BLaER1 (cell line): ENCODE measurements at regions not wholly inside any gene's neighbourhood (a gene's known extent, or its start where the extent isn't known, plus 50 kb on each side); places are given as distances from the start of the nearest gene placed in this dataset.
"Not testable (repeated sequence)": the region's sequence is repeated elsewhere in the genome, so short reads cannot be mapped to it uniquely, and the experiment has no call there.

Experiments
- H3K27ac ChIP-seq: shearing (Covaris generic); formaldehyde crosslinking; 2 replicates; pipeline ENCODE4 v1.8.1; 2022
- H3K27me3 ChIP-seq: shearing (Covaris generic); formaldehyde crosslinking; 2 replicates; pipeline ENCODE4 v1.8.1; 2022
- H3K36me3 ChIP-seq: shearing (Covaris generic); formaldehyde crosslinking; 2 replicates; pipeline ENCODE4 v1.8.1; 2022
- H3K4me1 ChIP-seq: shearing (Covaris generic); formaldehyde crosslinking; 2 replicates; pipeline ENCODE4 v1.8.1; 2022
- H3K4me2 ChIP-seq: shearing (Covaris generic); formaldehyde crosslinking; 2 replicates; pipeline ENCODE4 v1.8.1; 2022
- H3K4me3 ChIP-seq: shearing (Covaris generic); formaldehyde crosslinking; 2 replicates; pipeline ENCODE4 v1.8.1; 2022
- H3K9ac ChIP-seq: shearing (Covaris generic); formaldehyde crosslinking; 2 replicates; pipeline ENCODE4 v1.8.1; 2022
- H3K9me3 ChIP-seq: shearing (Covaris generic); formaldehyde crosslinking; 2 replicates; pipeline ENCODE4 v1.8.1; 2022
- H4K20me1 ChIP-seq: shearing (Covaris generic); formaldehyde crosslinking; 2 replicates; pipeline ENCODE4 v1.8.1; 2022
- Cebpa-rat ChIP-seq: shearing (Covaris generic); IDR thresholded peaks from 2 replicates; pipeline ENCODE4 v1.8.1; 2022

DNA sequence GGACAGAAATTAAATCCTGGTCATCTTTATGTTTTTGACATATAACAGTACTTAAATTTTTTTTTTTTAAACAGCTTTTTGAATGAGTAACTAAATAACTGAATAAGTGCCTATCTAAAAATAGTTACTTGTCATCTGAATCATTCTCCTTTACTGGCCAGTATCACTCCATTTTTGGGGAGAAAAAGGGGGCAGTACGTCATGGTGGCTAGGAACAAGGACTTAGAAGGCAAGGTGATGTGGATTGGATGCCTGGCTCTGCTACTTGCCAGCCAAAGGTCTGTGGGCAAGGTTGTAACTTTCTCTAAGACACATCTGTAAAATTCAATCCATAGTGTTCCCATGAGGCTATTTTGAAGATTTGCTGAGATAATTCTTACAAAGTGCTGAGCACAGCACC lies 220.4 kb upstream of the DEPDC1 start:
- no peaks in the 10 kb centered on the region for H3K36me3 ChIP-seq
- no peak overlapping the region for H3K9ac ChIP-seq
- H3K4me3 ChIP-seq: no peak overlapping the region
- H3K9me3 ChIP-seq: no peaks in the 10 kb centered on the region
- H3K27ac ChIP-seq: no peak overlapping the region
- H3K27me3 ChIP-seq: no peaks in the 10 kb centered on the region
- H3K4me2 ChIP-seq: no peak overlapping the region
- no peak for TF ChIP-seq Cebpa-rat
- H4K20me1 ChIP-seq: no peaks in the 10 kb centered on the region
- no peaks in the 10 kb centered on the region for H3K4me1 ChIP-seq

DNA sequence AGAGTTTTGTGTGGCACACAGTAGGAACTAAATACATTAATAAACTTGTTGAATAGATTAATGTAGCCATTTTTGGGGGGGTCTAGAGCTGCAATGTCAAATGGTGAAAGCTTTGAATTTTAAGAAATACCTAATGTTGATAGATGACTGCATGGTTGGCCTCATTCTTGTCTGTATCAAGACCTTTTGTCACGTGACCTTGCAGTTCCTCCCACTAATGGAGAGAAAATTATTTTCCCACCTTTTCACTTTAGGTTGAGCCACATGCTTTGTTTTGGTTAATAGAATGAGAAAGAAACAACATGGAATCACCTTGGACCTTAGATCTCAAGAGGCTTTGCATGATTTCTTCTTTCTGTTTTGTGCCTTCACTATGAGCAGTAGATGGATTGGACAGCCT lies 223.6 kb upstream of the DEPDC1 start:
- Histone ChIP-seq H4K20me1 (no peaks in the 10 kb centered on the region), H3K36me3 (no peaks in the 10 kb centered on the region), H3K27me3 (no peaks in the 10 kb centered on the region), H3K4me1 (no peaks in the 10 kb centered on the region), H3K4me2 (no peak overlapping the region), H3K27ac (no peak overlapping the region), H3K4me3 (no peak overlapping the region), H3K9ac (no peak overlapping the region), H3K9me3 (no peaks in the 10 kb centered on the region)
- no peak for TF ChIP-seq Cebpa-rat

- Histone ChIP-seq H3K27me3 (no peaks in the 10 kb centered on the region), H3K4me2 (no peak overlapping the region), H3K9me3 (no peaks in the 10 kb centered on the region), H3K4me1 (no peaks in the 10 kb centered on the region), H3K27ac (no peak overlapping the region), H3K9ac (no peak overlapping the region), H3K4me3 (no peak overlapping the region), H3K36me3 (no peaks in the 10 kb centered on the region), H4K20me1 (no peaks in the 10 kb centered on the region)
- no peak for TF ChIP-seq Cebpa-rat
Measured at GRCh38 chr1:68723791-68724190, 226.9 kb upstream of the DEPDC1 start.

- Histone ChIP-seq H3K9ac (no peak overlapping the region), H3K9me3 (no peaks in the 10 kb centered on the region), H4K20me1 (no peaks in the 10 kb centered on the region), H3K4me1 (no peaks in the 10 kb centered on the region), H3K27me3 (no peaks in the 10 kb centered on the region), H3K4me3 (no peak overlapping the region), H3K4me2 (no peak overlapping the region), H3K27ac (no peak overlapping the region), H3K36me3 (no peaks in the 10 kb centered on the region)
- no peak for TF ChIP-seq Cebpa-rat
Measured at GRCh38 chr1:68725001-68725752, 228.3 kb upstream of the DEPDC1 start.

DNA sequence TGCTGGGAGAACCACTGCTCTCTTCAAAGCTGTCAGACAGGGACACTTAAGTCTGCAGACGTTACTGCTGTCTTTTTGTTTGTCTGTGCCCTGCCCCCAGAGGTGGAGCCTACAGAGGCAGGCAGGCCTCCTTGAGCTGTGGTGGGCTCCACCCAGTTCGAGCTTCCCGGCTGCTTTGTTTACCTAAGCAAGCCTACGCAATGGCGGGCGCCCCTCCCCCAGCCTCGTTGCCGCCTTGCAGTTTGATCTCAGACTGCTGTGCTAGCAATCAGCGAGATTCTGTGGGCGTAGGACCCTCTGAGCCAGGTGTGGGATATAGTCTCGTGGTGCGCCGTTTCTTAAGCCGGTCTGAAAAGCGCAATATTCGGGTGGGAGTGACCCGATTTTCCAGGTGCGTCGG lies 242.6 kb upstream of the DEPDC1 start:
- not testable (repeated sequence) for H3K4me2 ChIP-seq, H3K27ac ChIP-seq, H4K20me1 ChIP-seq, H3K4me1 ChIP-seq, H3K36me3 ChIP-seq, H3K27me3 ChIP-seq, H3K4me3 ChIP-seq, H3K9ac ChIP-seq
- peaks cover 14% of the 10 kb centered on the region for H3K9me3 ChIP-seq

DNA sequence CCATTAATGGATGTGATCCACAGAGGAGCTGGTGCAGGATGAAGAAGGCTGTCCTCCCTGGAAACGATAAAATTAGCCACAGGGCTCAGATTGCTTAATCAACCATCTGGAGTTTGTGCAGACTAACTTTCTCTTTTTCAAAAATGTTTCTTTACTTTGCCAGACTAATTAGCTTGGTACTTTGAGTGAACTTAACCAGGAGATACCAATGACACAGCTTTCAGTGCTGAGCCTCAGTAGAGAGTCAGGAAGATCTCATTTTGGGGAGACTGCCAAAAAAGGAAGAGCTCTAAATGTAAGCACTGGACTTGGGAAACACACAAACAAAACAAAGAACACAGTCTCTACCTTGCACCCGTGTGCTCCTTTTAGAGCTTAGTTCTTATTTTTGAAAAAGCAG lies 248.1 kb upstream of the DEPDC1 start:
- H3K4me3 ChIP-seq: no peak overlapping the region
- no peaks in the 10 kb centered on the region for H3K27me3 ChIP-seq
- no peak for TF ChIP-seq Cebpa-rat
- H3K36me3 ChIP-seq: no peaks in the 10 kb centered on the region
- peaks cover 14% of the 10 kb centered on the region for H3K9me3 ChIP-seq
- H3K4me2 ChIP-seq: no peak overlapping the region
- H4K20me1 ChIP-seq: no peaks in the 10 kb centered on the region
- no peak overlapping the region for H3K9ac ChIP-seq
- no peak overlapping the region for H3K27ac ChIP-seq
- H3K4me1 ChIP-seq: no peaks in the 10 kb centered on the region

- H3K4me2 ChIP-seq: no peak overlapping the region
- no peak for TF ChIP-seq Cebpa-rat
- no peak overlapping the region for H3K27ac ChIP-seq
- peaks cover 14% of the 10 kb centered on the region for H3K9me3 ChIP-seq
- H3K36me3 ChIP-seq: no peaks in the 10 kb centered on the region
- H3K4me3 ChIP-seq: no peak overlapping the region
- H3K4me1 ChIP-seq: no peaks in the 10 kb centered on the region
- no peaks in the 10 kb centered on the region for H3K27me3 ChIP-seq
- no peak overlapping the region for H3K9ac ChIP-seq
- H4K20me1 ChIP-seq: no peaks in the 10 kb centered on the region
Measured at GRCh38 chr1:68745451-68745850, 248.6 kb upstream of the DEPDC1 start.

GRCh38 chr1:68746378-68746777 lies 249.5 kb upstream of the DEPDC1 start:
- TF ChIP-seq Cebpa-rat: no peak
- Histone ChIP-seq H3K9me3 (peaks cover 14% of the 10 kb centered on the region), H3K9ac (no peak overlapping the region), H3K27me3 (no peaks in the 10 kb centered on the region), H3K4me2 (no peak overlapping the region), H3K36me3 (no peaks in the 10 kb centered on the region), H3K27ac (no peak overlapping the region), H3K4me3 (no peak overlapping the region), H3K4me1 (no peaks in the 10 kb centered on the region), H4K20me1 (no peaks in the 10 kb centered on the region)

GRCh38 chr1:68751723-68752122 lies 254.8 kb upstream of the DEPDC1 start:
- no peak for TF ChIP-seq Cebpa-rat

DNA sequence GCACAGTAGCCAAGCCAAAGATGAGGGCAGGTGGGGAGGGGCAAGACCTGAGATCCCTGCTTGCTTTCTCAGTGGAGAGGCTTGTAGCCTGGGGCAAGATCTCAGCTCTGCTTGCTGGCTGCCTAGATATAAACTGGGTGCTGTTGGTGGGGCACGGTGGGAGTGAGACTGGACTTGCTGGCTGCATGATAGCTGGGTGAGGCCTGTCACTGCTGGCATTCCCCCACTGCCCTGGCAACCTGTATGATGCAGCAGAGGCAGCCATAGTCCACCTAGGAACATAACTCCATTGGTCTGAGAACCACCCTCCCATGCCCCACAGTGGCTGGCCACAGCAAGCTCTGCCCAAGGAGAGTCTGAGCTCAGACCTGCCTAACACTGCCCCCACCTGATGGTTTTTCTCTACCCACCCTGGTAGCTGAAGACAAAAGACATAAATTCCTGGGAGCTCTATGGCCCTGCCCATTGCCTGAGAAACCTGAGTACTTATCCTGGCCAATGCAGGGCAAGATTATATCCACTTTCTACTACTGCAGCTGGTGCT lies 261.9 kb upstream of the DEPDC1 start:
- H4K20me1 ChIP-seq: no peaks in the 10 kb centered on the region
- TF ChIP-seq Cebpa-rat: no peak
- H3K27ac ChIP-seq: no peak overlapping the region
- H3K4me2 ChIP-seq: no peak overlapping the region
- no peak overlapping the region for H3K4me3 ChIP-seq
- H3K9me3 ChIP-seq: no peaks in the 10 kb centered on the region
- no peaks in the 10 kb centered on the region for H3K4me1 ChIP-seq
- H3K36me3 ChIP-seq: no peaks in the 10 kb centered on the region
- no peak overlapping the region for H3K9ac ChIP-seq
- no peaks in the 10 kb centered on the region for H3K27me3 ChIP-seq

More at GRCh38 chr1:68751723-68752122, 254.8 kb upstream of the DEPDC1 start:
- H3K27me3 ChIP-seq: no peaks in the 10 kb centered on the region
- no peaks in the 10 kb centered on the region for H3K4me1 ChIP-seq
- no peak overlapping the region for H3K4me3 ChIP-seq
- H3K27ac ChIP-seq: no peak overlapping the region
- H3K4me2 ChIP-seq: no peak overlapping the region
- no peaks in the 10 kb centered on the region for H3K9me3 ChIP-seq
- H3K9ac ChIP-seq: no peak overlapping the region
- no peaks in the 10 kb centered on the region for H4K20me1 ChIP-seq
- H3K36me3 ChIP-seq: no peaks in the 10 kb centered on the region

DNA sequence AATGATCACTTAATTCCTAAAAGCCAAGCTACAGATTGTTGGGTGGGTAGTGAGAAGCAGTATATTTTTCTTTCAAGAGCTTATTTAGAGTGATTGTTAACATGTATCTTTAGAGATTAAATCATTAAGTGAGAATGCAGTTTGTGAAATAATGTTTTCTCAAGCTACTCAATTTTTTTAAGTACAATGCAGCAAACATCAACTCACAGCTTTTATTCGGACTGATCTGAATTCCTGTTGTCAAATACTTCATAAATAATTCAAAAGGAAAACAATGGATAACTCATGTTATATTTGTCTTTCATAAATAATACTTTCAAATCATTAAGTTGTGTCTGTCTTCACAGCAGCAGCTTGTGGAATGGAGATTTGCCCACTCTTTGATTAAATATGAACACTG lies 271.1 kb upstream of the DEPDC1 start:
- Histone ChIP-seq H3K4me1 (no peaks in the 10 kb centered on the region), H3K4me2 (no peak overlapping the region), H3K4me3 (no peak overlapping the region), H3K27ac (no peak overlapping the region), H3K36me3 (no peaks in the 10 kb centered on the region), H3K9me3 (no peaks in the 10 kb centered on the region; the same call in 1 of the 2 replicates), H3K27me3 (no peaks in the 10 kb centered on the region), H4K20me1 (no peaks in the 10 kb centered on the region), H3K9ac (no peak overlapping the region)
- TF ChIP-seq Cebpa-rat: no peak
